CD4-positive, alpha-beta T cell treated with Interleukin-2 at 100 ng/mL for 4 hours (primary cell): ENCODE measurements at regions not wholly inside any gene's neighbourhood (a gene's known extent, or its start where the extent isn't known, plus 50 kb on each side); places are given as distances from the start of the nearest gene placed in this dataset.

Experiments
- DNase-seq: peaks from one replicate; pipeline ENCODE4 v3.0.0-alpha.2; 2020; ENCODE audit warnings: low spot score

- DNase-seq = no peak
Measured at GRCh38 chr5:135120951-135121350, 86.9 kb upstream of the PITX1 start.

- no peak for DNase-seq
Measured at GRCh38 chr5:135119481-135119880, 85.5 kb upstream of the PITX1 start.

- DNase-seq = no peak
Measured at GRCh38 chr5:135117590-135117989, 83.6 kb upstream of the PITX1 start.

- DNase-seq = no peak
Measured at GRCh38 chr5:135116160-135116561, 82.1 kb upstream of the PITX1 start.

GRCh38 chr5:135115591-135115990 lies 81.6 kb upstream of the PITX1 start:
- no peak for DNase-seq

GRCh38 chr5:135114759-135115158 lies 80.7 kb upstream of the PITX1 start:
- no peak for DNase-seq

GRCh38 chr5:135112008-135112725 lies 78.1 kb upstream of the PITX1 start:
- no peak for DNase-seq

GRCh38 chr5:135110785-135111596 lies 77.0 kb upstream of the PITX1 start:
- DNase-seq = no peak

- DNase-seq = no peak
Measured at GRCh38 chr5:135108992-135109391, 75.0 kb upstream of the PITX1 start.

- DNase-seq = no peak
Measured at GRCh38 chr5:135108569-135108968, 74.5 kb upstream of the PITX1 start.

GRCh38 chr5:135107986-135108385 lies 74.0 kb upstream of the PITX1 start:
- no peak for DNase-seq

GRCh38 chr5:135106610-135107471 lies 72.8 kb upstream of the PITX1 start:
- no peak for DNase-seq

- DNase-seq = no peak
Measured at GRCh38 chr5:135106136-135106535, 72.1 kb upstream of the PITX1 start.

- DNase-seq = no peak
Measured at GRCh38 chr5:135105105-135105484, 71.1 kb upstream of the PITX1 start.

- no peak for DNase-seq
Measured at GRCh38 chr5:135103575-135103853, 69.5 kb upstream of the PITX1 start.

GRCh38 chr5:135102716-135103574 lies 68.9 kb upstream of the PITX1 start:
- DNase-seq = no peak

- no peak for DNase-seq
Measured at GRCh38 chr5:135100431-135100830, 66.4 kb upstream of the PITX1 start.

GRCh38 chr5:135100011-135100410 lies 66.0 kb upstream of the PITX1 start:
- no peak for DNase-seq

GRCh38 chr5:135097390-135097789 lies 63.4 kb upstream of the PITX1 start:
- DNase-seq = no peak

- DNase-seq = no peak
Measured at GRCh38 chr5:135095871-135096270, 61.8 kb upstream of the PITX1 start.

GRCh38 chr5:135095052-135095715 lies 61.2 kb upstream of the PITX1 start:
- no peak for DNase-seq
